ENCODE measurements at regions not wholly inside any gene's neighbourhood (a gene's known extent, or its start where the extent isn't known, plus 50 kb on each side); places are given as distances from the start of the nearest gene placed in this dataset.

DNA sequence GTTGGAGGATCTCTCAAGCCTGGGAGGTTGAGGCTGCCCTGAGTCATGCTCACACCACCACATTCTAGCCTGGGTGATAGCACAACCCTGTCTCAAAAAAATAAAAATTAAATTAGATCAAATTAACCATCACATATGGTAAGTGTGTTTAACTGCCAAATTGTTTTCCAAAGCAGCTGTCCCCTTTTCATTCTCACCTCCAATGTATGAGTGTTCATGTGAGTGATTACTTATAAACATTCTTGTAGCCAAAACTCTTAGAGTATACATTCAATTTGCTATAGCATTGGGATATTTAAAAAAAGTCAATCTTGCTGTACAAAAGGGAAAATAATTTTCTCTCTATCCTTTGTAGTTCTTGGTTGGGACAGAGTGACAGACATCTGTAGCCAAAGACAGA is 53.4 kb upstream of the SNAPC3 start:
- no peak for TF ChIP-seq POLR2A (IDR thresholded peaks at IDR 0.05; ENCODE audit: low read length)
- no peak for TF ChIP-seq GATA1 (IDR thresholded peaks at IDR 0.05; ENCODE audit: low read depth, low read length)

Measured in erythroblast (primary cell).